Stomach smooth muscle (tissue), 2 donors: ENCODE measurements at regions not wholly inside any gene's neighbourhood (a gene's known extent, or its start where the extent isn't known, plus 50 kb on each side); places are given as distances from the start of the nearest gene placed in this dataset.

ENCODE experiments used
- H3K27ac ChIP-seq: one replicate; pipeline ENCODE4 v1.7.0; 2013; ENCODE audit warnings: mild to moderate bottlenecking, low read length, inconsistent platforms
- H3K27me3 ChIP-seq, 2 donors: one replicate each; pipeline ENCODE4 v1.7.0; 2013; ENCODE audit warnings: low read length in 2 of 2; ENCODE audit not compliant: insufficient read depth in 2 of 2, control insufficient read depth in 1 of 2
- H3K36me3 ChIP-seq, 2 donors: one replicate each; pipeline ENCODE4 v1.7.0; 2013; ENCODE audit warnings: low read length in 2 of 2; ENCODE audit not compliant: control insufficient read depth in 2 of 2, insufficient read depth in 2 of 2
- H3K4me1 ChIP-seq: one replicate; pipeline ENCODE4 v1.7.0; 2013; ENCODE audit warnings: low read length; ENCODE audit not compliant: control insufficient read depth, insufficient read depth
- H3K4me3 ChIP-seq, 2 donors: one replicate each; pipeline ENCODE4 v1.7.0; 2013; ENCODE audit warnings: low read length in 2 of 2
- H3K9ac ChIP-seq, 2 donors: one replicate each; pipeline ENCODE4 v1.7.0; 2013; ENCODE audit warnings: low read length in 2 of 2, mild to moderate bottlenecking in 1 of 2
- H3K9me3 ChIP-seq, 2 donors: one replicate each; pipeline ENCODE4 v1.7.0; 2013; ENCODE audit warnings: low read length in 2 of 2; ENCODE audit not compliant: control insufficient read depth in 2 of 2
- donor health status: healthy.
- donor health status: Pancreatic carcinoma.

DNA sequence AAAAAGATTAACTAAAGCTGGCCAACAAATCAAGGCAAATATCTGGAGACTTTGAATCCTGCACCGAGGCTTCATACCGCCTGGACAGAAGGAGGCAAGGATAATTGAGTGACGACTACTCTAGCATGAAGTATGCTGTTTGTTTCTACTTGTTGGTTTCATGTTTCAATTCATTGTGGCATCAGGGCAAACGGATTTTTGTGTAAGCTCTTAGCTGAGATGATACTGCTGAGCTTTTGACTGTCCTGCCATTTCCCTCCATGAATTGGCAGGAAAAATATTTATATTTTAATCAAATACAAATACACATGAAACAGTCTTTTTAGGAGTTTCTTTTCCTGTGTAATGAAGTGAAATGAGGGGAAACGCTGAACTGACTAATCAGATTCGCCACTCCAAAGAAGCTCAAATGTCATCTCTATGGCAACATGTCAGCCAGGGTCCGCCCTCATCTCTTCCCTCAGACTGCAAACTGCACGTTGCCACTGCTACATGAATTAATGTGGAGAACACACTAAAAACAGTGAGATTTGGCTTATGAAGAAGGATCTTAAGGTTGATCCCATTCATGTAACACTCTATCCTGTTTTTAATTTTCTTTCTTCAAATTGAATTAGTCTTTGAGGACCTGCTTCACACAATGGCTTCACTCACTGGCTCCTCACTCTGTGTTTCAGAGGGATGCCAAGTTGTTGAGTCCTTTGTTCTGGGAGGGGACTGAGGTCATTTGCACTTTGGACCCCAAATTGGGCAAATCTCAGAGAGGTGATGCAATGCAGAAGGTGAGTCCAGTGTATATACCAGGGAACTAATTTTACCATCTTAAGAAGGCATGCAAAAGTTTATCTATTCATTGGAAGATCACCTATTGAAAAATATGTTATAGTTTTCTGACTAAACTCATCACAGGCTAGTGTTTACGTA lies 149.6 kb upstream of the MID1 start:
- Histone ChIP-seq H3K4me3 (no peak overlapping the region), H3K4me1 (no peaks in the 10 kb centered on the region), H3K9ac (no peak overlapping the region), H3K9me3 (no peaks in the 10 kb centered on the region), H3K27ac (no peak overlapping the region), H3K36me3 (no peaks in the 10 kb centered on the region), H3K27me3 (no peaks in the 10 kb centered on the region)

DNA sequence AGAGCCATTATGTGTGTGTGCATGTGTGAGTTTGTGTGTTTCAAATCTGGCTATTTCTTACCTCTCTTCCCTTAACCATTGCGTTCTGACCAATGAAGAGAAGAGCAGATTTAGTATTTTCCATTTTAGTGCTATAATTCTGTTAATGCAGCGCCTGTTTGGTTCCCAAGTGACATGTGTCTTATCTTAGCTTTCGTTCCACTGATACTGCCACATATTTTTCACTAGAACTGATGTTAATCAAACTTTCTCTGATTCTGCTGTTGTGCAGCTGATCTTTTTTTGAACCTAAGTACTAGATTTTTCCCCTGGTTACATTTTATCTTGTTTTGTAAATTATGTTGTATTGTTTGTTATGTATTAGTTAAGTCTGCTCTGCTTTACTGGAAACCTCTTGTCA lies 152.9 kb upstream of the MID1 start:
- H3K36me3 ChIP-seq, result no peaks in the 10 kb centered on the region
- H3K4me3 ChIP-seq, result no peak overlapping the region
- H3K4me1 ChIP-seq, result no peaks in the 10 kb centered on the region
- H3K27ac ChIP-seq, result no peak overlapping the region
- H3K9ac ChIP-seq, result no peak overlapping the region
- no peaks in the 10 kb centered on the region for H3K27me3 ChIP-seq
- no peaks in the 10 kb centered on the region for H3K9me3 ChIP-seq

DNA sequence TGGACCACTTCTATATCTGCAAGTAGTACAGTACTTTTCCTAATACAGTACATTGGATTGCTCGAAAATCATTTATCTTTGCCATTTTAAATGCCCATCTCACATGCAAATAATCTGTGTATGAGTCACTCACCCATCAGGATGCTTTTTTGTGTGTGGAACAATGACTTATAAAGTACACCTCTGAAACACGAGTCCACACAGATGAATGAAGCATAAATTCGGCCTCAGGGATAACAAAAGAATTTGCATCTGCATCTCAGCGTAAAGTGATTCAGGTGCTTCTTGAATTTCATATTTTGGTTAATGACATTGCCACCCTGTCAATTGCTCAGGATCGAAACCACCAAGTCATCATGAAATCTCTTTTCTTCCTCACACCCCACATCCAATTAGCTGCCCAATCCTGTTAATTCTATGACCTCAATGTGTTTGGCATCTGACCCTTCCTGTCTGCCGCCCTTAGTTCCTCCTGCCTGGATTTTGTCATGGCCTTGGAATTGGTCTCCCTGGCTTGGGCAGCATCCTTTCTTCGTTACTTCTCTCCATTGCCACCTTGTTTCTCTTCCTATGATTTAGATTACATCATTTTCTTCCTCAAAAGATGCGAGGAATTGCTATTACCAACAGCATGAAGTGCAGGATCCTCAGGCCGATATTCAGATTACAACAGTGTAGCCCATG lies 161.6 kb upstream of the MID1 start:
- Histone ChIP-seq H3K9ac (no peak overlapping the region), H3K27me3 (peaks cover 0 to 2% of the 10 kb centered on the region in 2 donors), H3K9me3 (no peaks in the 10 kb centered on the region), H3K4me1 (no peaks in the 10 kb centered on the region), H3K4me3 (no peak overlapping the region), H3K36me3 (no peaks in the 10 kb centered on the region), H3K27ac (no peak overlapping the region)

DNA sequence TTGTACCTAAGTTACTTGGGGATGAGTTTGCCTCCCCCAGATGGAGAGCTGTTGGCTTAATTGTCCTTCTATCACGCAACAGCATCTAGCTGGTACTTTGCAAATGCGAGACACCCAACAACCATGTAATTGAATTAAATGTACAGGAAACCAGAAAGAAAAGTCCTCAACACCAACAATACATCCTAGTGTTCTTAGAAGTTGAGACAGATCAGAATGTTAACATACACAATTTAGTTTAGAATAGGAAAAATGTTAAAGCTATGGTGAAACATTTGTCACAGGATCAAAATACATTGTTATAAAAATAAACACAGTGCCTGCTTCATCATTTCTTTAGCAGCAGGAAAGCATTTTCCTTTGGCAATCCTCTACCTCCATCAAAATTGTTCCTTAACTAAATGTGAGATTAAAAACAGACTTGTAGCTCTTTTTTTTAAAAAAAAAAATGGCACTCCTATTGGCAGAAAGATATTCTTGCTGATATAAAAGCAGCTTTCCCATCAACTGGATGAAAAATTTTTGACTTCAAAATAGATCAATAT lies 163.1 kb upstream of the MID1 start:
- no peaks in the 10 kb centered on the region for H3K4me1 ChIP-seq
- no peaks in the 10 kb centered on the region for H3K36me3 ChIP-seq
- no peak overlapping the region for H3K4me3 ChIP-seq
- peaks cover 0 to 2% of the 10 kb centered on the region in 2 donors for H3K27me3 ChIP-seq
- no peak overlapping the region for H3K27ac ChIP-seq
- no peaks in the 10 kb centered on the region for H3K9me3 ChIP-seq
- no peak overlapping the region for H3K9ac ChIP-seq

DNA sequence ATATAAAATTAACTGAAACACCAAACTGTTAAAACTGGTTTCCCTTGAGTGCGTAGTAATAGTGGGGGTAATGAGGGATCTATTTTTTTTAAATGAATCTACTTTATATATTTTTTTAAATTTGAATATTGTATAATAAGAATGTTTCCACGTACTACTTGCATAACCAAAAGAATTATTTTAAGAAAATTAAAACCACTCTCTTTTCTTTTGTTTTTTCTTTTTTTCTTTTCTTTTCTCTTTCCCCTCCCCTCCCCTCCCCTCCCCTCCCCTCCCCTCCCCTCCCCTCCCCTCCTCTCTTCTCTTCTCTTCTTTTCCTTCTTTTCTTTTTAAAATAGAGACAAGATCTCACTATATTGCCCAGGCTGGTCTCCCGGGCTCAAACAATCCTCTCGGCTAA lies 166.9 kb upstream of the MID1 start:
- no peaks in the 10 kb centered on the region for H3K4me1 ChIP-seq
- no peaks in the 10 kb centered on the region for H3K9me3 ChIP-seq
- H3K27ac ChIP-seq, result no peak overlapping the region
- no peak overlapping the region for H3K9ac ChIP-seq
- H3K27me3 ChIP-seq, result no peaks in the 10 kb centered on the region
- no peak overlapping the region for H3K4me3 ChIP-seq
- no peaks in the 10 kb centered on the region for H3K36me3 ChIP-seq

DNA sequence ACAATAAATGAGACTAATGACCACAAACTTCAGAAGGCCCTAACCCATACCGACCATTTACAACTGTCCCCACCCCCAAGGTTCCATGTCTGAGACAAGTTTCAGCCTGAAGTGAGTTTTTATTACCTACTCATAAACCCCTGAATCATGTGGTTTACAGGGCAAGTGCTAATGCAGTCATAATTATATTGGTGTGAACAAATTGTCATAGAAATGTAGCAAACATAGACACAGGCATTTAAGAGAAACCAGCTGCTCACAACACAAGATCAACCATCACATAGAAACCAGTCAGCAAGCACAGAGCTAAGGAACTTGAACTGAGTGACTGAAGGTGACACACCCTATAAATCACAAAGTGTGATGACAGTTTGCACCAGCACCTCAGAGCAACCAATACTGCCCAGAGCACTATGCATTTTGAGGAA lies 173.8 kb upstream of the MID1 start:
- Histone ChIP-seq H3K4me1 (peaks cover 6% of the 10 kb centered on the region), H3K9me3 (no peaks in the 10 kb centered on the region), H3K4me3 (no peak overlapping the region), H3K27me3 (no peaks in the 10 kb centered on the region), H3K9ac (no peak overlapping the region), H3K27ac (no peak overlapping the region), H3K36me3 (no peaks in the 10 kb centered on the region)

DNA sequence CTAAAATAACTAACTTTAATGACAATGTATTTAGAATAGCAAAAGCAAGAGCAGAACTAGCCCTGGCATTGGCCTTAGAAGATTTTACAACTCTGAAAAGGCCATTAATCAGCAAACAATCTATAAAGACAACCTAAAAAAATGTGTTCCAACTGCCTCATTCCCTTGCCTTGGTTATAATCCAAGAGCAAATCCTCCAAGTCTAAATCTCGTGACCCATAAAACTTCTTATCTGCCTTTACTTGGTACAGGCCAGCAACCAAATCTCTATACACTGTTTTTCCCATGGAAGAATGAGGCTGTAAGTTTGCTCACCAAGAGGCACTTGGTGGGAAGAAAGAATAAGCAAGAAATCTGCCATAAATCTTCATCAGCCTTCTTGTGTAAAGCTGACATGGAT lies 175.3 kb upstream of the MID1 start:
- Histone ChIP-seq H3K4me3 (no peak overlapping the region), H3K36me3 (no peaks in the 10 kb centered on the region), H3K9me3 (no peaks in the 10 kb centered on the region), H3K27me3 (no peaks in the 10 kb centered on the region), H3K9ac (no peak overlapping the region), H3K27ac (no peak overlapping the region), H3K4me1 (peaks cover 6% of the 10 kb centered on the region)

DNA sequence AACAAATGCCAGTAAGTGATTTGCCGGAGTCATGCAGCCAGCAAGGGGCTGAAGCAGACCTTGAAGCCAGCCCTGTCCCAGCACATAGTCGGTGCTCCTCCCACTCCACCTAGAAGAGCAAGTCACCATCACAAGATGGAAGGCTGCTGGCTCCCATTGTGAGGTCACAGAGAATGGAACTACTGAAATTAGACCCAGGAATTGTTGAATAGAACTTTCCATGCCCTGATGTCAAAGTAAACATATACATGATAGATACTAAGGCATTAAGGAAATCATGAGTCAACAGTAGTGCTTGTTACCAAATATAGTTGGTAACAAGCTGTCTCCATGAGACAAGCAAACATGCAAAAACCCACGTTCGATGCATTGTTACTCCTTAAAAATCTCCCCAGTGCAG lies 177.1 kb upstream of the MID1 start:
- no peak overlapping the region for H3K9ac ChIP-seq
- no peak overlapping the region for H3K27ac ChIP-seq
- H3K36me3 ChIP-seq, result no peaks in the 10 kb centered on the region
- no peaks in the 10 kb centered on the region for H3K27me3 ChIP-seq
- no peak overlapping the region for H3K4me3 ChIP-seq
- H3K4me1 ChIP-seq, result peaks cover 6% of the 10 kb centered on the region
- H3K9me3 ChIP-seq, result no peaks in the 10 kb centered on the region

DNA sequence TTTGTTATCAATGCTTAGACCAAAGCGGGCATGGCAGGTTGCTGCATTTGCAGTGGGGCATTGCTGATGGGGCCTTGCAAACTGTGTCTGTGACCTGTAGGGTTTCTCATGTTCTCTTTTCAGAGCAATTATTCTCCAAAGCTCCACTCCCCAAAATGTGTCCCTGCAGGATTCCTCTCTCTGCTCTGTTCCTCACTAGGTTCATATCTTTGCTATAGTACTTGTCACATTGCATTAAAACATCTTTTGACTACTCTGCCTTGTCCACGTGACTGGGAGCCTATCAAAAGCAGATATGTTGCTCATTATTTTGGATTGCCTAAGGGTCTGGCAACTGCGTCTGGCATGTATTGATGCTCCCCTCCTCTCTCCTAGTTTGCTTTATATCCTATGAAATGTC lies 177.7 kb upstream of the MID1 start:
- H3K27me3 ChIP-seq, result no peaks in the 10 kb centered on the region
- no peak overlapping the region for H3K27ac ChIP-seq
- H3K4me1 ChIP-seq, result peaks cover 4% of the 10 kb centered on the region
- H3K4me3 ChIP-seq, result no peak overlapping the region
- H3K9ac ChIP-seq, result no peak overlapping the region
- H3K9me3 ChIP-seq, result no peaks in the 10 kb centered on the region
- no peaks in the 10 kb centered on the region for H3K36me3 ChIP-seq

DNA sequence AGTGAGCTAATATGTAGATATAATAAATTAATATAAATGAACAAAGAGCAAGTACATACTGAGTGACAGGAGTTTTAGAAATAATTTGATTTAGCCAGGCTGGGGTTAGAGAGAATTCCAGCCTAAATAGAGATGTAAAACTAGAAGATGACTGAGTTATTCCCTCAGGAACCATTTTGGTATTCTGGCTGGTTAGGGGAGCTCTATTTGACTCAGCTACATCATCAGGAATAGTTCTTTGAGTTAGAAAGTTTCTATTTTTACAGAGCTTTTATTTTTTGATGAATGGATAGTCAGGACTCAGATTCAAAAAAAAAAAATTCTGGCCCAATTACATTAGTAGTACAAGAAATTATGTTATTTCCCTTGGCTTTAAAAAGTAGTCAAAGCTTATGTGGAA lies 180.4 kb upstream of the MID1 start:
- H3K4me3 ChIP-seq, result no peak overlapping the region
- H3K9me3 ChIP-seq, result no peaks in the 10 kb centered on the region
- no peaks in the 10 kb centered on the region for H3K36me3 ChIP-seq
- no peak overlapping the region for H3K27ac ChIP-seq
- no peaks in the 10 kb centered on the region for H3K4me1 ChIP-seq
- H3K27me3 ChIP-seq, result no peaks in the 10 kb centered on the region
- no peak overlapping the region for H3K9ac ChIP-seq

DNA sequence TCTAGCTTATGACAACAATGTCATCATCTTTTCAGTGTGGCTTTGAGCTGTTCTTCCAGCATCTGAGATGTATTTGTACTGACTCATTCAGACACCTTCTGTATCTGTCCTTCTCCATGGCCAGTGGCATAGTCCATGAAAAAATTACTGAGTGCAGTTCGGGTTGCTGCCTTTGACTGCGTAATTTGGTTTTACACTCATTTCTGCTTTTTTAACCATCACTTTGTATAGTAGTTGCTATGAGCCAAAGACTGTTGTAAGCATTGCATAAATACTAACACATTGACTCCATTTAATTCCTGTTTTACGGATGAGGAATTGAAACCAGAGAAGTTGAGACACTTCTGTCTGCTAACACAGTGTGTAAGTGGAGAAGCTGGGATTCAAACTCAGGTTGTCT lies 190.7 kb upstream of the MID1 start:
- H3K4me3 ChIP-seq, result no peak overlapping the region
- H3K9me3 ChIP-seq, result no peaks in the 10 kb centered on the region
- no peak overlapping the region for H3K9ac ChIP-seq
- no peaks in the 10 kb centered on the region for H3K4me1 ChIP-seq
- no peaks in the 10 kb centered on the region for H3K36me3 ChIP-seq
- no peak overlapping the region for H3K27ac ChIP-seq
- no peaks in the 10 kb centered on the region for H3K27me3 ChIP-seq
